OCI-LY3 (cell line): ENCODE measurements at regions not wholly inside any gene's neighbourhood (a gene's known extent, or its start where the extent isn't known, plus 50 kb on each side); places are given as distances from the start of the nearest gene placed in this dataset.

ENCODE experiments used
- H2AFZ ChIP-seq: fragments of 200-600, 300-600 bp; shearing (Covaris generic); 2 replicates; pipeline ENCODE4 v1.6.0; 2014; ENCODE audit warnings: antibody characterized with exemption, low read depth, low read length
- H3K27ac ChIP-seq: fragments of 200-600, 300-600 bp; sonication (generic); 2 replicates; pipeline ENCODE4 v1.5.1; 2014; ENCODE audit warnings: mild to moderate bottlenecking, low read length, moderate library complexity, mixed read lengths
- H3K27me3 ChIP-seq: fragments of 200-600, 300-600 bp; sonication (generic); 2 replicates; pipeline ENCODE4 v1.6.1; 2014; ENCODE audit warnings: low read depth, low read length, mixed read lengths
- H3K36me3 ChIP-seq: fragments of 200-600, 300-600 bp; sonication (generic); replicated peaks from 2 replicates; pipeline ENCODE3; 2014; ENCODE audit warnings: low read depth, low read length, mixed read lengths
- H3K4me1 ChIP-seq: fragments of 300-600, 200-600 bp; sonication (generic); 2 replicates; pipeline ENCODE4 v1.6.1; 2014; ENCODE audit warnings: low read length, mixed read lengths
- H3K4me2 ChIP-seq: fragments of 200-600, 300-600 bp; sonication (generic); 2 replicates; pipeline ENCODE4 v1.6.1; 2014; ENCODE audit warnings: low read length, mixed read lengths
- H3K4me3 ChIP-seq: fragments of 300-600, 200-600 bp; sonication (generic); 2 replicates; pipeline ENCODE4 v1.5.1; 2014; ENCODE audit warnings: antibody characterized with exemption, mild to moderate bottlenecking, low read length, moderate library complexity
- H3K79me2 ChIP-seq: fragments of 300-600, 200-600 bp; shearing (Covaris generic); 2 replicates; pipeline ENCODE4 v1.6.1; 2014; ENCODE audit warnings: mild to moderate bottlenecking, low read length, mixed read lengths
- H3K9ac ChIP-seq: fragments of 300-600, 200-600 bp; shearing (Covaris generic); 2 replicates; pipeline ENCODE4 v1.6.0; 2014; ENCODE audit warnings: mild to moderate bottlenecking, low read length, moderate library complexity
- H3K9me3 ChIP-seq: fragments of 200-600, 300-600 bp; shearing (Covaris generic); 2 replicates; pipeline ENCODE4 v1.6.1; 2014; ENCODE audit warnings: low read length, mixed read lengths; ENCODE audit not compliant: insufficient read depth
- H4K20me1 ChIP-seq: fragments of 200-600, 300-600 bp; sonication (generic); 2 replicates; pipeline ENCODE4 v1.6.1; 2016; ENCODE audit warnings: low read length, mixed read lengths; ENCODE audit not compliant: insufficient read depth
- EZH2phosphoT487 ChIP-seq: fragments of 200-600 bp; shearing (Covaris generic); IDR thresholded peaks from 2 replicates; pipeline ENCODE4 v1.6.1; 2018; ENCODE audit warnings: antibody characterized with exemption, mixed run types, low read depth
- TF ChIP-seq, protein P1 (sequence below): fragments of 200-600, 300-600 bp; sonication (generic); IDR thresholded peaks from 2 replicates; pipeline ENCODE4 v1.5.1; 2014; ENCODE audit warnings: antibody characterized with exemption, low read length, low read depth

DNA sequence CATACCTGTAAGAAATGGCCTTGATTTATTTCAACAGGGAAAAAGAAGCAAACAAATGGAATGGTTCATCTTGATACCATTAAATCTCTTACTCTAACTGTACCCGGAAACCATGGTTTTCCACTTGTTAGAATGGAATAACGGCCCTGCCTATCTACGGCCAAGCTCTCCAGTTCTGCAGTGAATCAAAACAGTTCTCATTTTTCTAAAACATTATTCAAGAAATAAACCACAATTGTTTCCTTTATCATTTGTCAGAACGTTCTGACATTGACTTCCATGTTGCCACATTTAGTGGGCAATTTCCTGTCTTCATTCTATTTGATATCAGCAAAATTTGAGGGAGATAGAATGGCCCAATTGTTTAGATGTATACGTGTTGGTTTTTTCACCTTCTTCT lies 118.8 kb upstream of the CDH19 start:
- Histone ChIP-seq H2AFZ (0 out of 2 replicates have a peak overlapping the region, but pooled peaks have one; percentile 5), H3K9ac (no peak overlapping the region), H3K9me3 (no peaks in the 10 kb centered on the region), H4K20me1 (no peaks in the 10 kb centered on the region), H3K27ac (no peak overlapping the region), H3K4me2 (no peak overlapping the region), H3K36me3 (no peaks in the 10 kb centered on the region), H3K4me3 (no peak overlapping the region), H3K27me3 (no peaks in the 10 kb centered on the region), H3K4me1 (no peaks in the 10 kb centered on the region), H3K79me2 (no peaks in the 10 kb centered on the region)
- TF ChIP-seq, protein P1, sequence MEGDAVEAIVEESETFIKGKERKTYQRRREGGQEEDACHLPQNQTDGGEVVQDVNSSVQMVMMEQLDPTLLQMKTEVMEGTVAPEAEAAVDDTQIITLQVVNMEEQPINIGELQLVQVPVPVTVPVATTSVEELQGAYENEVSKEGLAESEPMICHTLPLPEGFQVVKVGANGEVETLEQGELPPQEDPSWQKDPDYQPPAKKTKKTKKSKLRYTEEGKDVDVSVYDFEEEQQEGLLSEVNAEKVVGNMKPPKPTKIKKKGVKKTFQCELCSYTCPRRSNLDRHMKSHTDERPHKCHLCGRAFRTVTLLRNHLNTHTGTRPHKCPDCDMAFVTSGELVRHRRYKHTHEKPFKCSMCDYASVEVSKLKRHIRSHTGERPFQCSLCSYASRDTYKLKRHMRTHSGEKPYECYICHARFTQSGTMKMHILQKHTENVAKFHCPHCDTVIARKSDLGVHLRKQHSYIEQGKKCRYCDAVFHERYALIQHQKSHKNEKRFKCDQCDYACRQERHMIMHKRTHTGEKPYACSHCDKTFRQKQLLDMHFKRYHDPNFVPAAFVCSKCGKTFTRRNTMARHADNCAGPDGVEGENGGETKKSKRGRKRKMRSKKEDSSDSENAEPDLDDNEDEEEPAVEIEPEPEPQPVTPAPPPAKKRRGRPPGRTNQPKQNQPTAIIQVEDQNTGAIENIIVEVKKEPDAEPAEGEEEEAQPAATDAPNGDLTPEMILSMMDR: no peak
- TF ChIP-seq EZH2phosphoT487: no peak

DNA sequence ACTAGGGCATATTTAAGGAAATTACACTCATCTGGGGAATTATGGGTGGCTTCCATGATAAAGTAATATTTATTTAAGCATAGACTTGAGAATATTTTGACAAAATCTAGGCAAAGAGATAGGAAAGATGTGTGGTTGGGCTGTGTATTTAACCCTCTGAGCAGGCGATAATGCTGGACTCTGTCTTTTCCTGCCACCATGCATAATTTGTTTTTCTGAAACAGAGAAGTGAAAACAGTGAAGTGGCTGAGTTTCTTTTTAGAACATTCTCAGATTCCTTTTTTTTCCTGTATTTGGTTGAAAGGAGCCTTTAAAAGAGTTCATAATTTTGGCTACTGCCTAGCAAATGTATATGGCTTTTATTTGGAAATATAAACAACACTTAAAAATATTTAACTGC lies 104.8 kb upstream of the CDH19 start:
- Histone ChIP-seq H3K9ac (no peak overlapping the region), H3K27ac (peak overlapping the region; percentile 23), H3K27me3 (no peaks in the 10 kb centered on the region), H4K20me1 (no peaks in the 10 kb centered on the region), H3K9me3 (peaks cover 9% of the 10 kb centered on the region; the same call in 1 of the 2 replicates), H3K4me3 (no peak overlapping the region), H2AFZ (no peak overlapping the region), H3K4me1 (peaks cover 16% of the 10 kb centered on the region), H3K79me2 (no peaks in the 10 kb centered on the region), H3K36me3 (peaks cover 13% of the 10 kb centered on the region), H3K4me2 (peak overlapping the region; percentile 15)
- TF ChIP-seq, protein P1: no peak

DNA sequence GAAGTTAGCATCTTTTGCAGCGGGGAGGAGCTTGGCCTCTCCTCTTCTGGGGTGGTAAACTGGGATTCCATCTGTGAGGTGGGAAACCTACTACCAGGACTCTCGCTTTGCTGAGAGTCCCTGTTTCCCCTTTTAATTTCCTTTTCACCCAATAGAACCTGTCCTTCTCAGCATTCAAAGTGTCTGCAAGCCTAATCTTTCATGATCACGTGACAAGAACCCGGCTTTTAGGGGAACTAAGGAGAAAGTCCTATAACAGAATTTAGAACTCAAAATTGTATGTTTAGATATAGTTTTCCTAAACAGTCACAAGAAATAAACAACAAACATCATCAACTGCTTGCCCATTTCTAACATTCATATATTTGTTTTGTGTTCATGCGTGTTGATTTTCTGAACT lies 103.6 kb upstream of the CDH19 start:
- H3K4me2 ChIP-seq: no peak overlapping the region
- H3K79me2 ChIP-seq: no peaks in the 10 kb centered on the region
- no peak overlapping the region for H3K27ac ChIP-seq
- peaks cover 13% of the 10 kb centered on the region for H3K36me3 ChIP-seq
- TF ChIP-seq, protein P1: no peak
- TF ChIP-seq EZH2phosphoT487: no peak
- no peak overlapping the region for H3K4me3 ChIP-seq
- H4K20me1 ChIP-seq: no peaks in the 10 kb centered on the region
- H3K9me3 ChIP-seq: peaks cover 9% of the 10 kb centered on the region; the same call in 1 of the 2 replicates
- no peaks in the 10 kb centered on the region for H3K27me3 ChIP-seq
- H3K9ac ChIP-seq: no peak overlapping the region
- peaks cover 16% of the 10 kb centered on the region for H3K4me1 ChIP-seq
- peak overlapping the region; percentile 27; the same call in 1 of the 2 replicates for H2AFZ ChIP-seq

DNA sequence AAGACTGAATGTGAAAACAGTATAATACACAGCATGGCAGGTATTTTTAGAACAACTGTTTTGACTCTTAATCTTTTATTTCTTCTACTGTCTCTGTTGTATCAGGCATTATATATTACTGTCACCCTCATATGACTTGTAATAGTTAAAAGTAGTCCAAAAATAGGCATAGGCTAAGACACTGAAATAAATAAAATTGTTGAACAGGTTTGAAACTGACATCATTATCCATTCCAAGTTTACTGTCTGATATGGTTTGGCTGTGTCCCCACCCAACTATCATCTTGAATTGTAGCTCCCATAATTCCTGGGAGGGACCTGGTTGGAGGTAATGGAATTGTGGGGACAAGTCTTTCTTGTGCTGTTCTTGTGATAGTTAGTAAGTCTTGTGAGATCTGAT lies 91.4 kb upstream of the CDH19 start:
- Histone ChIP-seq H3K9me3 (no peaks in the 10 kb centered on the region), H3K27me3 (no peaks in the 10 kb centered on the region), H3K4me1 (no peaks in the 10 kb centered on the region), H4K20me1 (no peaks in the 10 kb centered on the region), H3K27ac (no peak overlapping the region), H3K4me2 (no peak overlapping the region), H2AFZ (no peak overlapping the region), H3K36me3 (no peaks in the 10 kb centered on the region), H3K9ac (no peak overlapping the region), H3K79me2 (no peaks in the 10 kb centered on the region), H3K4me3 (no peak overlapping the region)
- TF ChIP-seq, protein P1: no peak
- no peak for TF ChIP-seq EZH2phosphoT487
